ENCODE measurements at regions not wholly inside any gene's neighbourhood (a gene's known extent, or its start where the extent isn't known, plus 50 kb on each side); places are given as distances from the start of the nearest gene placed in this dataset.

GRCh38 chr22:22098457-22099193 lies 116.0 kb upstream of the TOP3B start:
- intact Hi-C loops (cut with DNase I), result no loop called here
- Histone ChIP-seq H3K27ac (no peak overlapping the region), H3K4me3 (no peak overlapping the region), H3K36me3 (no peaks in the 10 kb centered on the region), H3K9me3 (no peaks in the 10 kb centered on the region), H3K4me1 (no peaks in the 10 kb centered on the region), H3K27me3 (peaks cover 0 to 65% (median 0%) of the 10 kb centered on the region in 4 donors)
- 51 to 63% methylated on average over 5 to 8 of the region's 9 CpGs for WGBS, 2 donors
- no peak for DNase-seq
- TF ChIP-seq POLR2A (IDR thresholded peaks at IDR 0.05) (no peak), CTCF (IDR thresholded peaks at IDR 0.05) (no peak)

- no peaks in the 10 kb centered on the region for H3K4me1 ChIP-seq
- intact Hi-C loops (cut with DNase I), result no loop called here
- H3K27ac ChIP-seq, result no peak overlapping the region
- TF ChIP-seq POLR2A (IDR thresholded peaks at IDR 0.05), result no peak
- TF ChIP-seq CTCF (IDR thresholded peaks at IDR 0.05), result no peak
- peaks cover 0 to 65% (median 0%) of the 10 kb centered on the region in 4 donors for H3K27me3 ChIP-seq
- no peaks in the 10 kb centered on the region for H3K9me3 ChIP-seq
- no peak overlapping the region for H3K4me3 ChIP-seq
- no peaks in the 10 kb centered on the region for H3K36me3 ChIP-seq
- DNase-seq, result no peak
Observed at GRCh38 chr22:22097727-22098228, 115.2 kb upstream of the TOP3B start.

- Histone ChIP-seq H3K4me3 (no peak overlapping the region), H3K36me3 (no peaks in the 10 kb centered on the region), H3K4me1 (no peaks in the 10 kb centered on the region), H3K9me3 (no peaks in the 10 kb centered on the region), H3K27me3 (peaks cover 0 to 80% (median 0%) of the 10 kb centered on the region in 4 donors), H3K27ac (no peak overlapping the region)
- no peak for DNase-seq
- WGBS, 2 donors, result 74 to 78% methylated on average over 5 of the region's 5 CpGs
- TF ChIP-seq POLR2A (IDR thresholded peaks at IDR 0.05) (no peak), CTCF (IDR thresholded peaks at IDR 0.05) (no peak)
- intact Hi-C loops (cut with DNase I), result no loop called here
Observed at GRCh38 chr22:22094921-22095320, 112.3 kb upstream of the TOP3B start.

GRCh38 chr22:22094514-22094913 lies 111.9 kb upstream of the TOP3B start:
- intact Hi-C loops (cut with DNase I), result no loop called here
- Histone ChIP-seq H3K36me3 (no peaks in the 10 kb centered on the region), H3K27ac (no peak overlapping the region), H3K4me3 (no peak overlapping the region), H3K27me3 (peaks cover 0 to 80% (median 0%) of the 10 kb centered on the region in 4 donors), H3K9me3 (no peaks in the 10 kb centered on the region), H3K4me1 (no peaks in the 10 kb centered on the region)
- TF ChIP-seq CTCF (IDR thresholded peaks at IDR 0.05), result no peak
- WGBS, 2 donors, result 73 to 76% methylated on average over 5 to 6 of the region's 6 CpGs
- DNase-seq, result no peak

- H3K27ac ChIP-seq, result no peak overlapping the region
- H3K9me3 ChIP-seq, result no peaks in the 10 kb centered on the region
- peaks cover 0 to 82% (median 0%) of the 10 kb centered on the region in 4 donors for H3K27me3 ChIP-seq
- no peak overlapping the region for H3K4me3 ChIP-seq
- H3K4me1 ChIP-seq, result no peaks in the 10 kb centered on the region
- TF ChIP-seq POLR2A (IDR thresholded peaks at IDR 0.05) (no peak), CTCF (IDR thresholded peaks at IDR 0.05) (no peak)
- intact Hi-C loops (cut with DNase I), result no loop called here
- 78 to 89% methylated on average over 1 of the region's 1 CpG for WGBS, 2 donors
- H3K36me3 ChIP-seq, result no peaks in the 10 kb centered on the region
- no peak for DNase-seq
Observed at GRCh38 chr22:22093743-22094142, 111.2 kb upstream of the TOP3B start.
